Thyroid gland (tissue), 4 donors: ENCODE measurements at regions not wholly inside any gene's neighbourhood (a gene's known extent, or its start where the extent isn't known, plus 50 kb on each side); places are given as distances from the start of the nearest gene placed in this dataset.
"Not testable (repeated sequence)": the region's sequence is repeated elsewhere in the genome, so short reads cannot be mapped to it uniquely, and the experiment has no call there.

Experiments used
- DNase-seq, 2 donors: peaks; one replicate each; pipeline ENCODE4 v3.0.0-alpha.2; 2019
- H3K27ac ChIP-seq, 3 donors: fragments of 200-600 bp; sonication (generic); 1 replicate in 2 of 3; 2 replicates in 1 of 3; pipeline ENCODE4 v1.5.1; 2016 to 2019; ENCODE audit warnings: mild to moderate bottlenecking in 1 of 3, moderate library complexity in 1 of 3
- H3K27me3 ChIP-seq: fragments of 200-600 bp; sonication (generic); one replicate; pipeline ENCODE4 v1.5.1; 2019
- H3K36me3 ChIP-seq, 2 donors: fragments of 200-600 bp; sonication (generic); one replicate each; pipeline ENCODE4 v1.5.1; 2016 to 2019
- H3K4me1 ChIP-seq, 2 donors: fragments of 200-600 bp; sonication (generic); one replicate each; pipeline ENCODE4 v1.5.1; 2017 to 2019
- H3K4me3 ChIP-seq, 3 donors: fragments of 200-600 bp; sonication (generic); replicated peaks in 1 of 3; 1 replicate in 2 of 3; 2 replicates in 1 of 3; pipeline ENCODE4 v1.5.1; 2016; ENCODE audit warnings: mild to moderate bottlenecking in 1 of 3
- H3K9me3 ChIP-seq: fragments of 200-600 bp; sonication (generic); one replicate; pipeline ENCODE4 v1.5.1; 2017
- POLR2A ChIP-seq, 2 donors: fragments of 450-650 bp; IDR thresholded peaks; one replicate each; pipeline ENCODE4 v1.6.1; 2017; ENCODE audit warnings: antibody characterized with exemption in 2 of 2, mild to moderate bottlenecking in 2 of 2, moderate library complexity in 1 of 2
- WGBS, 2 donors: methylation state at CpG; one replicate each; pipeline ENCODE4 v1.1.5; 2017; 5-methylcytosine and 5-hydroxymethylcytosine counted together
- intact Hi-C: fragments of 100-400 bp; cut with DNase I; formaldehyde crosslinking; loops from one replicate; pipeline ENCODE4 v1.15.1; 2023
- TF ChIP-seq, protein P1 (sequence below), 6 experiments: fragments of 200-600 bp in 3 of 6; fragments of 450-650 bp in 3 of 6; sonication (generic) in 3 of 6; IDR thresholded peaks; one replicate each; pipeline ENCODE4 v1.5.1; 2016 to 2019; ENCODE audit warnings: antibody characterized with exemption in 6 of 6, mild to moderate bottlenecking in 2 of 6, inconsistent platforms in 1 of 6, moderate library complexity in 1 of 6

DNA sequence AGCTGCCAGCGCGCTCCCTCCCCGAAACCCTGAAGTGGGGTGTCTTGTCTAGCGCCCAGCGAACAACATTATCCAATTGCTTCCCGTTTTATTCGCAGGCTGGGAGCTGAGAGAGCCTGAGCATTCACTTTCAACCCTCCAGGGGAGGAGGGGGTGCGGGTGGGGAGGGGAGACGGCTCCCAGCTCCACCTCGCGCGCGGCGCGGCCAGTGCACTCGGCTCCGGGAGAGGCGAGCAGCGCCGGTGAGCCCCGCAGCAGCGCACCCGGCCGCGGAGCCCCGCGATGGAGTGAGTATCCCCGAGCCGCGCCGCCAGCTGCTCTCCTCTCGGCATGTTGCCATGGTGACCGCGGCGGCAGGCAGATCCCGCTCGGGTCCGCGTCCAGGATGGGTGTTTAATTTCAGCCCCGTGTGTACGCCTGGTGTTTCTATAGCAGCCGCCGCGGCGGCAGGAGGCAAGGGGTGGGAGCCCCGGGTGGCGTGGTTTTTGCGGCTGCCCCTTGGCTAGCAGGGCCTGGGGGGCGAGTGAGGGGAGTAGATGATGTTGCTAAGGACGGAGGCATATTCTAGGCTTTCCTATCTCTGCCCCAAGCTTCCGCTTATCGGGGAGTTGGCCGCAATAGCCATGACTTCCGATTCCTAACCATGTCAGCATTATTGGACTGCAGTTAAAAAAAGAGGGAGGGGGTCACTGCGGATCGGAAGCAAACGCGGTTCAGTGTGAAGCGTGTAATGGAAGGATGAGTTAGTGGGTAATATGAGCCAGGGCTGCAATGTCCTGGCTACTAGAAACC is 139.2 kb upstream of the PALM2AKAP2 start:
- Histone ChIP-seq H3K4me1 (peaks cover 0 to 14% of the 10 kb centered on the region in 2 donors), H3K36me3 (no peaks in the 10 kb centered on the region), H3K4me3 (peak overlapping the region; percentile 13 to 30 (median 20)), H3K27ac (no peak overlapping the region), H3K27me3 (no peaks in the 10 kb centered on the region), H3K9me3 (no peaks in the 10 kb centered on the region)
- peak; percentile 50 to 53 for DNase-seq
- WGBS, 2 donors = 4% methylated on average over 45 to 48 of the region's 59 CpGs
- intact Hi-C loops = no loop called here
- TF ChIP-seq, protein P1, sequence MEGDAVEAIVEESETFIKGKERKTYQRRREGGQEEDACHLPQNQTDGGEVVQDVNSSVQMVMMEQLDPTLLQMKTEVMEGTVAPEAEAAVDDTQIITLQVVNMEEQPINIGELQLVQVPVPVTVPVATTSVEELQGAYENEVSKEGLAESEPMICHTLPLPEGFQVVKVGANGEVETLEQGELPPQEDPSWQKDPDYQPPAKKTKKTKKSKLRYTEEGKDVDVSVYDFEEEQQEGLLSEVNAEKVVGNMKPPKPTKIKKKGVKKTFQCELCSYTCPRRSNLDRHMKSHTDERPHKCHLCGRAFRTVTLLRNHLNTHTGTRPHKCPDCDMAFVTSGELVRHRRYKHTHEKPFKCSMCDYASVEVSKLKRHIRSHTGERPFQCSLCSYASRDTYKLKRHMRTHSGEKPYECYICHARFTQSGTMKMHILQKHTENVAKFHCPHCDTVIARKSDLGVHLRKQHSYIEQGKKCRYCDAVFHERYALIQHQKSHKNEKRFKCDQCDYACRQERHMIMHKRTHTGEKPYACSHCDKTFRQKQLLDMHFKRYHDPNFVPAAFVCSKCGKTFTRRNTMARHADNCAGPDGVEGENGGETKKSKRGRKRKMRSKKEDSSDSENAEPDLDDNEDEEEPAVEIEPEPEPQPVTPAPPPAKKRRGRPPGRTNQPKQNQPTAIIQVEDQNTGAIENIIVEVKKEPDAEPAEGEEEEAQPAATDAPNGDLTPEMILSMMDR (IDR thresholded peaks at IDR 0.05) = no peak
- TF ChIP-seq POLR2A (IDR thresholded peaks at IDR 0.05) = no peak

DNA sequence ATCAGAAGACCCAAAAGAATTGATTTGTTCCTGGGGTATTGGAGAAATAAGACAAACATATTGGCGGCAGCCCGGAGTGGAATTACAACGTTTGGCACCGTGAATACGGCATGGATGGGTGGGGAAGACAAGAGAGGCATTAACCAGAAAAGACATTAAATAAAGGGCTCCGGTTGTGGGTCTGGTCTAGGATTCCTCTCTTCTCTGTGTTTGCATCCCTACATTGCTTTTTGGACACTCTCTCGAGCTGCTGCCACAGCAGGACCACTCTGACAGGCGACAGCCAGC is 138.7 kb upstream of the PALM2AKAP2 start:
- H3K4me3 ChIP-seq = no peak overlapping the region
- peaks cover 0 to 14% of the 10 kb centered on the region in 2 donors for H3K4me1 ChIP-seq
- intact Hi-C loops = no loop called here
- H3K27me3 ChIP-seq = no peaks in the 10 kb centered on the region
- no peaks in the 10 kb centered on the region for H3K9me3 ChIP-seq
- no peaks in the 10 kb centered on the region for H3K36me3 ChIP-seq
- DNase-seq = no peak
- no peak overlapping the region for H3K27ac ChIP-seq
- WGBS, 2 donors = 43 to 45% methylated on average over 8 of the region's 8 CpGs
- no peak for TF ChIP-seq POLR2A (IDR thresholded peaks at IDR 0.05)
- TF ChIP-seq, protein P1 (IDR thresholded peaks at IDR 0.05) = no peak

DNA sequence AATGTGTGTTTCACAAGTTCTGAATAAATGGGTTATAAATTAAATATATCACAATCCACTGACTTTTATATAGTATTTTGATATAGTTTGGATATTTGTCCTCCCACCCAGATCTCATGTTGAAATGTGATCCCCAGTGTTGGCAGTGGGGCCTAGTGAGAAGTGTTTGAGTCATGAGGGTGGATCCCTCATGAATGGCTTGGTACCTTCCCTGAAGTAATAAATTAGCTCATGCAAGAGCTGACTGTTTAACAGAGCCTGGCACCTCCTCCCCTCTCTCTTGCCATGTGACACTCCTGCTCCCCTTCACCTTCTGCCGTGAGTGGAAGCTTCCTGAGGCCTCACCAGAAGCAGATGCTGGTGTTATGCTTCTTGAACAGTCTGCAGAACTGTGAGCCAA is 127.9 kb upstream of the PALM2AKAP2 start:
- WGBS, 2 donors = 78 to 86% methylated on average over 1 of the region's 1 CpG
- intact Hi-C loops = no loop called here
- no peak for DNase-seq

DNA sequence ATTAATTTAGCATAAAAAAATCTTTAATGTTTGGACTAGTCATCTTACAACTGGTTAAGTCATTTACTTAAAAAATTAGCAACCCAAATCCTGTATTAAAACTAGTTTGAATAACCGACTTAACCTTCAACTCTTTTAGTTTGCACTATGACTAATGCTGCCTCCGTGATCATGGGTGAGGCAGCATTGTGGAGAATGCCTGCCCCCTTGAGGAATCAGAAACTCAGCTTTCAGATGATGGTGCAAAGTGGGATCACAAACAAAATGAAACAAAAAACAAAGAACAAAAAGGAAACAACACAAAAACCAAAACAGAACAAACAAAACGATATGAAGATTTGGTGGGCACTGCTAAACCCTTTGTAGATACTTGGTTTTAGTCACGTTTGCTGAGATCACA is 127.0 kb upstream of the PALM2AKAP2 start:
- 51 to 61% methylated on average over 4 of the region's 4 CpGs for WGBS, 2 donors
- Histone ChIP-seq H3K27ac (no peak overlapping the region), H3K36me3 (no peaks in the 10 kb centered on the region), H3K27me3 (no peaks in the 10 kb centered on the region), H3K9me3 (no peaks in the 10 kb centered on the region), H3K4me3 (no peak overlapping the region), H3K4me1 (no peaks in the 10 kb centered on the region)
- intact Hi-C loops = no loop called here
- TF ChIP-seq POLR2A (IDR thresholded peaks at IDR 0.05) = no peak
- TF ChIP-seq, protein P1 (IDR thresholded peaks at IDR 0.05) = peak in 1 of 6 experiments; percentile 9
- DNase-seq = no peak

More for the DNA sequence above, 127.9 kb upstream of the PALM2AKAP2 start:
- no peaks in the 10 kb centered on the region for H3K9me3 ChIP-seq
- H3K4me1 ChIP-seq = no peaks in the 10 kb centered on the region
- H3K27me3 ChIP-seq = no peaks in the 10 kb centered on the region
- H3K36me3 ChIP-seq = no peaks in the 10 kb centered on the region
- no peak overlapping the region for H3K4me3 ChIP-seq
- no peak overlapping the region for H3K27ac ChIP-seq
- TF ChIP-seq, protein P1 (IDR thresholded peaks at IDR 0.05) = no peak
- TF ChIP-seq POLR2A (IDR thresholded peaks at IDR 0.05) = no peak

DNA sequence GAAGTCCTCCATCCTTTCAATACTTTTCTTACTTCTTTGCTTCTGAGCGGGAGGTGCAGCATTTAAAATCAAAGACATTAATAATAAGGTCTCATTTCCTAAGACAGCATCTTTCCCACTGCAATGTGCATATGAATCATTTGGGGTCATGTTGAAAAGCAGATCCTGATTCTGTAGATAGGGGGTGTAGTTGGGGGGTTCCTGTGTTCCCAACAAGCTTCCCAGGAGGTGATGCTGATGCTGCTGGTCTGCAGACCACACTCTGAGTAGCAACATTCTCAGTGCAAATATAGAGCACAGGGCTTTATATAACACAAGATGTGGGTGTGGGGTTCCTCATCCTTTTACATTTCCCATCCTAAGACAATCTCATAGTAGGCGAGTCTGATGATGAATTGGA is 126.5 kb upstream of the PALM2AKAP2 start:
- Histone ChIP-seq H3K36me3 (no peaks in the 10 kb centered on the region), H3K27me3 (no peaks in the 10 kb centered on the region), H3K4me1 (no peaks in the 10 kb centered on the region), H3K9me3 (no peaks in the 10 kb centered on the region), H3K27ac (no peak overlapping the region), H3K4me3 (no peak overlapping the region)
- TF ChIP-seq POLR2A (IDR thresholded peaks at IDR 0.05) = no peak
- TF ChIP-seq, protein P1 (IDR thresholded peaks at IDR 0.05) = no peak
- 81 to 87% methylated on average over 2 of the region's 2 CpGs for WGBS, 2 donors
- intact Hi-C loops = no loop called here
- no peak for DNase-seq

DNA sequence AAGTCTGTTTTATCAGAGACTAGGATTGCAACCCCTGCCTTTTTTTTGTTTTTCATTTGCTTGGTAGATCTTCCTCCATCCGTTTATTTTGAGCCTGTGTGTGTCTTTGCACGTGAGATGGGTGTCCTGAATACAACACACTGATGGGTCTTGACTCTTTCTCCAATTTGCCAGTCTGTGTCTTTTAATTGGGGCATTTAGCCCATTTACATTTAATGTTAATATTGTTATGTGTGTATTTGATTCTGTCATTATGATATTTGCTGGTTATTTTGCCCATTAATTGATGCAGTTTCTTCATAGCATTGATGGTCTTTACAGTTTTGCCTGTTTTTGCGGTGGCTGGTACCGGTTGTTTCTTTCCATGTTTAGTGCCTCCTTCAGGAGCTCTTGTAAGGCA is 116.0 kb upstream of the PALM2AKAP2 start:
- H3K4me1 ChIP-seq, DNase-seq, H3K27ac ChIP-seq, H3K4me3 ChIP-seq, intact Hi-C loops, H3K9me3 ChIP-seq, H3K36me3 ChIP-seq, H3K27me3 ChIP-seq: not testable (repeated sequence)
- WGBS, 2 donors = 91 to 92% methylated on average over 4 of the region's 4 CpGs

DNA sequence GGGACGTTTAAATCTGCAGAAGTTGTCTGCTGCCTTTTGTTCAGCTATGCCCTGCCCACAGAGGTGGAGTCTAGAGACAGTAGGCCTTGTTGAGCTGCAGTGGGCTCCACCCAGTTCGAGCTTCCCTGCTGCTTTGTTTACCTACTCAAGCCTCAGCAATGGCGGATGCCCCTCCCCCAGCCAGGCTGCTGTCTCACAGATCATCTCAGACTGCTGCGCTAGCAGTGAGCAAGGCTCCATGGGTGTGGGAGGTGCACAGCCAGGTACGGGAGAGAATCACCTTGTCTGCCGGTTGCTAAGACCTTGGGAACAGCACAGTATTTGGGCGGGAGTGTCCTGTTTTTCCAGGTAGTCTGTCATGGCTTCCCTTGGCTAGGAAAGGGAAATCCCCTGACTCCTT is 114.3 kb upstream of the PALM2AKAP2 start:
- DNase-seq, H3K9me3 ChIP-seq, H3K27me3 ChIP-seq, intact Hi-C loops, H3K4me3 ChIP-seq, H3K36me3 ChIP-seq, H3K27ac ChIP-seq, H3K4me1 ChIP-seq: not testable (repeated sequence)
- WGBS, 2 donors = 76 to 100% methylated on average over 3 to 7 of the region's 7 CpGs
